ENCODE measurements at regions not wholly inside any gene's neighbourhood (a gene's known extent, or its start where the extent isn't known, plus 50 kb on each side); places are given as distances from the start of the nearest gene placed in this dataset.

GRCh38 chr9:108612513-108612912 lies 243.3 kb downstream of the ACTL7B start:
- Histone ChIP-seq H3K36me3 (no peaks in the 10 kb centered on the region), H3K27ac (no peak overlapping the region), H3K27me3 (no peaks in the 10 kb centered on the region), H3K4me3 (no peak overlapping the region), H3K4me1 (no peaks in the 10 kb centered on the region), H3K9me3 (no peaks in the 10 kb centered on the region)
- TF ChIP-seq, protein P1, sequence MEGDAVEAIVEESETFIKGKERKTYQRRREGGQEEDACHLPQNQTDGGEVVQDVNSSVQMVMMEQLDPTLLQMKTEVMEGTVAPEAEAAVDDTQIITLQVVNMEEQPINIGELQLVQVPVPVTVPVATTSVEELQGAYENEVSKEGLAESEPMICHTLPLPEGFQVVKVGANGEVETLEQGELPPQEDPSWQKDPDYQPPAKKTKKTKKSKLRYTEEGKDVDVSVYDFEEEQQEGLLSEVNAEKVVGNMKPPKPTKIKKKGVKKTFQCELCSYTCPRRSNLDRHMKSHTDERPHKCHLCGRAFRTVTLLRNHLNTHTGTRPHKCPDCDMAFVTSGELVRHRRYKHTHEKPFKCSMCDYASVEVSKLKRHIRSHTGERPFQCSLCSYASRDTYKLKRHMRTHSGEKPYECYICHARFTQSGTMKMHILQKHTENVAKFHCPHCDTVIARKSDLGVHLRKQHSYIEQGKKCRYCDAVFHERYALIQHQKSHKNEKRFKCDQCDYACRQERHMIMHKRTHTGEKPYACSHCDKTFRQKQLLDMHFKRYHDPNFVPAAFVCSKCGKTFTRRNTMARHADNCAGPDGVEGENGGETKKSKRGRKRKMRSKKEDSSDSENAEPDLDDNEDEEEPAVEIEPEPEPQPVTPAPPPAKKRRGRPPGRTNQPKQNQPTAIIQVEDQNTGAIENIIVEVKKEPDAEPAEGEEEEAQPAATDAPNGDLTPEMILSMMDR (IDR thresholded peaks at IDR 0.05), result no peak
- intact Hi-C loops (cut with DNase I; ENCODE audit: low total_unique reads), result no loop called here
- no peak for DNase-seq

DNA sequence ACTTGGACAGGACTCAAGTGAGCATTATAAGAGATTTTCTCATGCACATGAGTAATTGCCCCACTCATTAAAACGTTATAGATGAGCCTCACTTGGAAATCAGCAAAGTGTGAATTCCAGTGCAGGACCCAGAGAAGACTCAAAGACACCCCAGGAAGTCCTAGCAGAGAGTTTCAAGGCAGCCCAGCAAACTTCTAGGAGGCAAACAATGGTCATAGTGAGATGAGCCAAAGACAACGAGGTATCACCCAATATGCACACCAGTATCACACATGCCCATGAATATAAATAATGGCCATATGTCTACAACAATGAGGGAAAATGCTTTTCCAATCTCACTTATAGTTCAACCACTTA lies 245.9 kb downstream of the ACTL7B start:
- Histone ChIP-seq H3K4me3 (no peak overlapping the region), H3K27me3 (no peaks in the 10 kb centered on the region), H3K27ac (no peak overlapping the region), H3K36me3 (no peaks in the 10 kb centered on the region), H3K4me1 (no peaks in the 10 kb centered on the region), H3K9me3 (no peaks in the 10 kb centered on the region)
- DNase-seq, result no peak
- TF ChIP-seq, protein P1 (IDR thresholded peaks at IDR 0.05), result no peak
- intact Hi-C loops (cut with DNase I; ENCODE audit: low total_unique reads), result no loop called here

- Histone ChIP-seq H3K36me3 (no peaks in the 10 kb centered on the region), H3K9me3 (no peaks in the 10 kb centered on the region), H3K4me1 (no peaks in the 10 kb centered on the region), H3K27ac (no peak overlapping the region), H3K27me3 (no peaks in the 10 kb centered on the region), H3K4me3 (no peak overlapping the region)
- DNase-seq, result no peak
- TF ChIP-seq, protein P1 (IDR thresholded peaks at IDR 0.05), result no peak
- intact Hi-C loops (cut with DNase I; ENCODE audit: low total_unique reads), result no loop called here
Observed at GRCh38 chr9:108609227-108609896, 246.4 kb downstream of the ACTL7B start.

DNA sequence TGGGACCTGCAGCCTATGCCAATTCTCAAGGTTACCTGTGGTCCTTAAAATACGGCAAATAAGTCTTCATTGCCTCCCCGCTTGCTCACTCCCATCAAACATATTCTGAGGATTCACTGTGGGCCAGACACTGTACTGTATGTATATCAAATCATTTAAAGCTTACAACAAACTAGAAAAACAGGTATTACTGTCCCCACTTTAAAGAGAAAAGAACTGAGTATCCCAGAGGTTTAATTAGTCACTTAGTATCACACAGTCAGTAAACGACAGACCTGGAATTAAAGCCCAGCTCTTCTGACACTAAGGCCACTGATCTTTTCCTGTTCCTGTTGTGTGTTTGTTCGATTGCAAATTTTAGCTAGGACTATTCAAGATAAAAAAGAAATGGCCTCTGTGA lies 248.2 kb downstream of the ACTL7B start:
- intact Hi-C loops (cut with DNase I; ENCODE audit: low total_unique reads), result no loop called here
- Histone ChIP-seq H3K27me3 (no peaks in the 10 kb centered on the region), H3K9me3 (no peaks in the 10 kb centered on the region), H3K36me3 (no peaks in the 10 kb centered on the region), H3K27ac (no peak overlapping the region), H3K4me3 (no peak overlapping the region), H3K4me1 (no peaks in the 10 kb centered on the region)
- DNase-seq, result no peak
- TF ChIP-seq, protein P1 (IDR thresholded peaks at IDR 0.05), result no peak

DNA sequence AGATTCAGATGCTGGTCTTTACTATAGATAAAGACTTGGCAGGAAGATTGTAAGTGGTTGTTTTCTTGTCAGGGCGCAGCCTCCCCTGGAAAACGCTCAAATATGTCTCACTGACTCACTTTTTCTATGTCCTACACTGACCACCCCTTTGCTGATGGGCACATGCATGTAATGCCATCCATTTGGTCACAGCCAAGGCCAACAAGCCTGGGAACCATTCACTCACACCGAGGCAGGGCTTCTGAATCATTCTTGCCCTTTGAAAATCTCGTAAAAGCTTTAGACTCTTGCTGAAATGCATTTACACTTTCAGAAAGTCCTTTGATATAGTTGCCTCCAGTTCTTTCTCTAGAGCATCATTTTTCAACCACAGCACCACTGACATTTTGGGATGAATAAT lies 249.4 kb downstream of the ACTL7B start:
- Histone ChIP-seq H3K9me3 (no peaks in the 10 kb centered on the region), H3K27me3 (no peaks in the 10 kb centered on the region), H3K4me3 (no peak overlapping the region), H3K27ac (no peak overlapping the region), H3K4me1 (no peaks in the 10 kb centered on the region), H3K36me3 (no peaks in the 10 kb centered on the region)
- TF ChIP-seq, protein P1 (IDR thresholded peaks at IDR 0.05), result no peak
- no peak for DNase-seq
- intact Hi-C loops (cut with DNase I; ENCODE audit: low total_unique reads), result no loop called here

GRCh38 chr9:108603141-108603540 lies 252.6 kb downstream of the ACTL7B start:
- H3K9me3 ChIP-seq, result no peaks in the 10 kb centered on the region
- H3K27me3 ChIP-seq, result no peaks in the 10 kb centered on the region
- DNase-seq, result no peak
- H3K36me3 ChIP-seq, result no peaks in the 10 kb centered on the region
- H3K4me1 ChIP-seq, result no peaks in the 10 kb centered on the region
- H3K27ac ChIP-seq, result no peak overlapping the region
- H3K4me3 ChIP-seq, result no peak overlapping the region
- intact Hi-C loops (cut with DNase I; ENCODE audit: low total_unique reads), result no loop called here
- TF ChIP-seq, protein P1 (IDR thresholded peaks at IDR 0.05), result no peak
